ENCODE measurements at regions not wholly inside any gene's neighbourhood (a gene's known extent, or its start where the extent isn't known, plus 50 kb on each side); places are given as distances from the start of the nearest gene placed in this dataset.

DNA sequence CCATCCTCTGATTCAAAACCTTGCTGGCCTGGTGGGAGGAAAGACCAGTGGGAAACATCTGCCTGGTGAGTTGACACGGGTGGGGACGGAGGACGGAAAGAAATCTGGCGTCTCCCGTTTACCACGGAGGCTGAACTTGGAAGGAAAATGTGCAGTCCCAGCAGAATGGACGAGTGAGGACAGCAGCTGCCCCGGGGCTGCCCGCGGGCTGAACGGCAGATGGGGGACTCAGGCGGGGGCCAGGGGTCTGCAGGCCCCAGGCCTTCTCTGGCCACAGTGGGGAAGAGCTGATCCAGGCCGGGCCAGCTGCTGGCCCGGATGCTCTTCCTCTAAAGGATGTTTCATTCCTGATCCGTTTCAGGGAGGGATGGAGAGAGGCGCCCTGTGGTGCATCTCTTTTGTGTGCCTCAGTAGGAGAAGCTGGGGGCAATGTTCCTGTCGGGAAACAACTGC lies 147.5 kb upstream of the CHST15 start:
- DNase-seq, result no peak

DNA sequence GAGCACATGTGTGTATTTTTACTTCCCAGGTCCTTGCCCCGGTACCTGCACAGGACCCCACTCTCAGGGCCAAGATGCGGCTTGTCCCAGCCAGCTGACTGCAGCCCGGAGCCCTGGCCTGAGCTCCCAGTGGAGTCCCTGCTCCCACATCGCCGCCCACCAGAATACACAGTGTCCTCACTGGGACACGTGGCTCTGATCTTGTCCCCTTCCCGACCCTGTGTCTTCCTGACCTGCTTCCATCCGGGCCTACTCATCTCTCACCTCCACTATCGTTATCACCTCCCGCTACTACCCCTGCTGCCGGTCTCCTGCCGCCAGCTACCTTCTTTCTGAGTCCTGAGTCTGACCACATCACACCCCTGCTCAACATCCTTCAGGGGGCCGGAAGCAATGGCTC lies 146.3 kb upstream of the CHST15 start:
- no peak for DNase-seq

- no peak for DNase-seq
Observed at GRCh38 chr10:124239134-124239533, 145.7 kb upstream of the CHST15 start.

DNA sequence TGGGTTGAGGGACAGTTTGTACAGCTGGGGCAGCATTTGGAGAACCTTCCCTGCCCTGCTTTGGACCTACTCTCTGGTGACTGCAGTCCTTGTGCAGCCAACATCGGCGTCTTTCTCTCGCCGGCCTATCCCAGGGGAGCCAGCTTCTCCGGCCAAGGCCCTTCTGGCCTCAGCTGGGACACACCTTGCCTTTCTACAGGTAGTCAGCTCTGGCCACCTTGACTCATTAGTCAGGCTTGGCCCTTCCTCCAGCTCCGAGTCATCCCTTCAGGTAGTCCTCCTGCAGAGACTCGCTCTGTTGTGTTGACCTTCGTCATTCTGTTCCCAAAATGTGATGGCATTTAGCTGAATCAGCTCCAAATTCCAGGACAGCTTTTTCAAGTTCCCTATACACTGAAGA lies 145.0 kb upstream of the CHST15 start:
- DNase-seq, result no peak

- DNase-seq, result no peak
Observed at GRCh38 chr10:124237282-124237961, 144.0 kb upstream of the CHST15 start.

- no peak for DNase-seq
Observed at GRCh38 chr10:124236816-124237215, 143.4 kb upstream of the CHST15 start.

- DNase-seq, result no peak
Observed at GRCh38 chr10:124236136-124236535, 142.7 kb upstream of the CHST15 start.

GRCh38 chr10:124235232-124235631 lies 141.8 kb upstream of the CHST15 start:
- DNase-seq, result no peak

- DNase-seq, result no peak
Observed at GRCh38 chr10:124233546-124234138, 140.2 kb upstream of the CHST15 start.

GRCh38 chr10:124232686-124233545 lies 139.5 kb upstream of the CHST15 start:
- no peak for DNase-seq

GRCh38 chr10:124231168-124232155 lies 138.1 kb upstream of the CHST15 start:
- DNase-seq, result peak in 4 of 5 experiments; percentile 15 to 92 (median 57)

GRCh38 chr10:124230635-124231167 lies 137.3 kb upstream of the CHST15 start:
- peak in 1 of 5 experiments; percentile 37 for DNase-seq

GRCh38 chr10:124229989-124230634 lies 136.7 kb upstream of the CHST15 start:
- peak in 1 of 5 experiments; percentile 51 for DNase-seq

- peak in 1 of 5 experiments; percentile 35 for DNase-seq
Observed at GRCh38 chr10:124229201-124229988, 136.0 kb upstream of the CHST15 start.

DNA sequence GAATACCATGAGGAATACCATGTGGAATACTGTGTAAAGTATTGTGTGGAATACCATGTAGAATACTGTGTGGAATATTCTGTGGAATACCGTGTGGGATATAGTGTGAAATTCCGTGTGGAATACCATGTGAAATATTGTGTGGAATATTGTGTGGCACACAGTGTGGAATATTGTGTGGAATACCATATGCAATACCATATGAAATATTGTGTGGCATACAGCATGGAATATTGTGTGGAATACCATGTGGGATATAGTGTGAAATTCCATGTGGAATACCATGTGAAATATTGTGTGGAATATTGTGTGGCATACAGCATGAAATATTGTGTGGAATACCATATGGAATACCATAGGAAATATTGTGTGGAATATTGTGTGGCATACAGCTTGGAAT lies 135.1 kb upstream of the CHST15 start:
- DNase-seq, result peak in 1 of 5 experiments; percentile 24

DNA sequence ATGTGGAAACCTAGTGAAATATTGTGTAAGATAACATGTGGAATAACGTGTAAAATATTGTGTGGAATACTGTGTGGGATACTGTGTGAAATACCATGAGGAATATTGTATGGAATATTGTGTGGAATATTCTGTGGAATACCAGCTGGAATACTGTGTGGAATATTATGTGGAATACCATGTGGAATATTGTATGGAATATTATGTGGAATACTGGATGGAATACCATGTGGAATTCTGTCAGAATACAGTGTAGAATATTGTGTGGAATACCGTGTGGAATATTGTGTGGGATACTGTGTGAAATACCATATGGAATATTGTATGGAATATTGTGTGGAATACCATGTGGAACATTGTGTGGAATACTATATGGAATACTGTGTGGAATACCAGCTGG lies 134.6 kb upstream of the CHST15 start:
- DNase-seq, result peak in 1 of 5 experiments; percentile 14

DNA sequence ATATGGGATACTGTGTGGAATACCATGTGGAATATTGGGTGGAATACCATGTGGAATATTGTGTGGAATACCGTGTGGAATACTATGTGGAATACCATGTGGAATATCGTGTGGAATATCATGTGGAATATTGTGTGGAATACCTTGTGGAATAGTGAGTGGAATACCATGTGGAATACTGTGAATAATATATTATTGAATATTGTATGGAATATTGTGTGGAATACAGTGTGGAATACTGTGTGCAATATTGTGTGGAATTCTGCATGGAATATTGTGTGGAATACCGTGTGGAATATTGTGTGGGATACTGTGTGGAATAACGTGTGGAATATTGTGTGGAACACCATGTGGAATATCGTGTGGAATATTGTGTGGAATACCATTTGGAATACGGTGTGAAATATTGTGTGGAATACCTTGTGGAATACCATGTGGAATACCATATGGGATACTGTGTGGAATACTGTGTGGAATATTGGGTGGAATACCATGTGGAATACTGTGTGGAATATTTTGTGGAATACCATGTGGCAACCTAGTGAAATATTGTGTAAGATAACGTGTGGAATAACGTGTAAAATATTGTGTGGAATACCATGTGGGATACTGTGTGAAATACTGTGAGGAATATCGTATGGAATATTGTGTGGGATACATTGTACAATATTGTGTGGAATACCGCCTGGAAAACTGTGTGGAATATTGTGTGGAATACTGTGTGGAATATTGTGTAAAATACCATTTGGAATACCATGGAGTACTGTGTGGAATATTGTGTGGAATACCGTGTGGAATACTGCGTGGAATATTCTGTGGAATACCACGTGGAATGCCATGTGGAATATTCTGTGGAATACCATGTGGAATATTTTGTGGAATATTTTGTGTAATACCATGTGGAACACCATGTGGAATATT lies 133.9 kb upstream of the CHST15 start:
- peak in 1 of 5 experiments; percentile 39 for DNase-seq

- DNase-seq, result peak in 1 of 5 experiments; percentile 42
Observed at GRCh38 chr10:124226271-124227054, 133.1 kb upstream of the CHST15 start.

All from T-helper 2 cell (primary cell).